Gastrocnemius medialis (tissue), 4 donors: ENCODE measurements at regions not wholly inside any gene's neighbourhood (a gene's known extent, or its start where the extent isn't known, plus 50 kb on each side); places are given as distances from the start of the nearest gene placed in this dataset.
"Not testable (repeated sequence)": the region's sequence is repeated elsewhere in the genome, so short reads cannot be mapped to it uniquely, and the experiment has no call there.

Source experiments
- ATAC-seq, 2 donors: fragments of 150-250 bp; one replicate each; pipeline ENCODE4 v1.9.1; 2016
- DNase-seq, 2 donors: peaks; one replicate each; pipeline ENCODE4 v3.0.0-alpha.2; 2019
- H3K27ac ChIP-seq, 4 donors: fragments of 200-600 bp; sonication (generic); 1 replicate in 1 of 4; 2 replicates in 3 of 4; pipeline ENCODE4 v1.5.1; 2016 to 2018; ENCODE audit warnings: mild to moderate bottlenecking in 2 of 4, moderate library complexity in 1 of 4
- H3K27me3 ChIP-seq, 3 donors: fragments of 200-600 bp; sonication (generic) in 2 of 3; 1 replicate in 1 of 3; 2 replicates in 2 of 3; pipeline versions ENCODE4 v1.5.1 to v1.6.0; 2016 to 2019; ENCODE audit warnings: mild to moderate bottlenecking in 1 of 3, moderate library complexity in 1 of 3
- H3K36me3 ChIP-seq, 2 donors: fragments of 200-600 bp; sonication (generic) in 1 of 2; one replicate each; pipeline ENCODE4 v1.5.1; 2017 to 2018
- H3K4me1 ChIP-seq, 2 donors: fragments of 200-600 bp; sonication (generic) in 1 of 2; one replicate each; pipeline ENCODE4 v1.5.1; 2016 to 2017; ENCODE audit warnings: mild to moderate bottlenecking in 2 of 2
- H3K4me3 ChIP-seq, 4 donors: fragments of 200-600 bp; sonication (generic) in 3 of 4; 1 replicate in 1 of 4; 2 replicates in 3 of 4; pipeline ENCODE4 v1.5.1; 2016 to 2019; ENCODE audit warnings: mild to moderate bottlenecking in 2 of 4
- H3K9me3 ChIP-seq, 3 donors: fragments of 200-600 bp; sonication (generic) in 2 of 3; 1 replicate in 1 of 3; 2 replicates in 2 of 3; pipeline ENCODE4 v1.5.1; 2016 to 2019
- POLR2A ChIP-seq, 2 donors: fragments of 450-650 bp; IDR thresholded peaks; one replicate each; pipeline ENCODE4 v1.6.1; 2017; ENCODE audit warnings: antibody characterized with exemption in 2 of 2, mild to moderate bottlenecking in 2 of 2, moderate library complexity in 2 of 2
- in situ Hi-C, 4 donors: fragments of 200-750 bp; cut with MboI; loops; one replicate each; pipeline versions ENCODE4 v1.15.0 to v1.8.0; 2017; ENCODE audit warnings: low sequenced_read_pairs in 4 of 4
- intact Hi-C: fragments of 100-400 bp; cut with DNase I; formaldehyde crosslinking; loops from one replicate; pipeline ENCODE4 v1.15.1; 2023; ENCODE audit warnings: low total_unique reads
- TF ChIP-seq, protein P1 (sequence below), 5 experiments: fragments of 450-650 bp in 3 of 5; fragments of 200-600 bp in 2 of 5; sonication (generic) in 2 of 5; IDR thresholded peaks in 4 of 5; conservative IDR thresholded peaks in 1 of 5; 1 replicate in 4 of 5; 2 replicates in 1 of 5; pipeline ENCODE4 v1.5.1; 2016 to 2019; ENCODE audit warnings: antibody characterized with exemption in 5 of 5, mild to moderate bottlenecking in 3 of 5, moderate library complexity in 3 of 5

DNA sequence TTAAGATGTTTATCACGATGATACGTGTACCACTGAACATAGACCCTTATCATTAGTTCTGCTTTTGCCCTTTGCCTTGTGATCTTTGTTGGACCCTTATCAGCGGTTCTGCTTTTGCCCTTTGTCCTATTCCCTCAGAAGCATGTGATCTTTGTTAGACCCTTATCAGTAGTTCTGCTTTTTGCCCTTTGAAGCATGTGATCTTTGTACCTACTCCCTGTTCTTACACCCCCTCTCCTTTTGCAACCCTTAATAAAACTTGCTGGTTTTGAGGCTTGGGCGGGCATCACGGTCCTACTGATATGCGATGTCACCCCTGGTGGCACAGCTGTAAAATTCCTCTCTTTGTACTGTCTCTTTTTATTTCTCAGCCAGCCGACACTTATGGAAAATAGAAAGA, 117.0 kb downstream of the SDHAF3 start:
- H3K9me3 ChIP-seq, H3K27me3 ChIP-seq, H3K4me1 ChIP-seq, in situ Hi-C loops, H3K27ac ChIP-seq, intact Hi-C loops, ATAC-seq, H3K4me3 ChIP-seq, H3K36me3 ChIP-seq, DNase-seq: not testable (repeated sequence)

DNA sequence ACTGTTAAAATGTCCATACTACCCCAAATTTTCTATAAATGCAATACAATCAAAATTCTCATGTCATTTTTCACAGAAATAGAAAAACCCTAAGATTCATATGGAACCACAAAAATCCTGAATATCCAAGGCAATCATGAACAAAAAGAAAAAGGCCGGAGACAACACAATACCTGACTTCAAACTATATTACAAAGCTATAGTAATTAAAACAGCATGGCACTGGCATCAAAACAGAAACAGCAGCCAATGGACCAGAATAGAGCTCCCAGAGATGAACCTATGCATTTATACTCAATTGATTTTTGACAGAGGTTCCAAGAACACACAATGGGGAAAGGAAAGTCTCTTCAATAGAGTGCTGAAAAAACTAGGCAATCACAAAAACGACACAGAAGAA, 128.8 kb downstream of the SDHAF3 start:
- Histone ChIP-seq H3K36me3 (no peaks in the 10 kb centered on the region), H3K4me3 (no peak overlapping the region), H3K9me3 (peaks cover 0 to 4% (median 0%) of the 10 kb centered on the region in 3 donors), H3K4me1 (no peaks in the 10 kb centered on the region), H3K27ac (no peak overlapping the region), H3K27me3 (no peaks in the 10 kb centered on the region)
- TF ChIP-seq, protein P1, sequence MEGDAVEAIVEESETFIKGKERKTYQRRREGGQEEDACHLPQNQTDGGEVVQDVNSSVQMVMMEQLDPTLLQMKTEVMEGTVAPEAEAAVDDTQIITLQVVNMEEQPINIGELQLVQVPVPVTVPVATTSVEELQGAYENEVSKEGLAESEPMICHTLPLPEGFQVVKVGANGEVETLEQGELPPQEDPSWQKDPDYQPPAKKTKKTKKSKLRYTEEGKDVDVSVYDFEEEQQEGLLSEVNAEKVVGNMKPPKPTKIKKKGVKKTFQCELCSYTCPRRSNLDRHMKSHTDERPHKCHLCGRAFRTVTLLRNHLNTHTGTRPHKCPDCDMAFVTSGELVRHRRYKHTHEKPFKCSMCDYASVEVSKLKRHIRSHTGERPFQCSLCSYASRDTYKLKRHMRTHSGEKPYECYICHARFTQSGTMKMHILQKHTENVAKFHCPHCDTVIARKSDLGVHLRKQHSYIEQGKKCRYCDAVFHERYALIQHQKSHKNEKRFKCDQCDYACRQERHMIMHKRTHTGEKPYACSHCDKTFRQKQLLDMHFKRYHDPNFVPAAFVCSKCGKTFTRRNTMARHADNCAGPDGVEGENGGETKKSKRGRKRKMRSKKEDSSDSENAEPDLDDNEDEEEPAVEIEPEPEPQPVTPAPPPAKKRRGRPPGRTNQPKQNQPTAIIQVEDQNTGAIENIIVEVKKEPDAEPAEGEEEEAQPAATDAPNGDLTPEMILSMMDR (IDR thresholded peaks at IDR 0.05 in 4 of 5, conservative IDR thresholded peaks at IDR 0.05 in 1 of 5), result no peak
- no peak for TF ChIP-seq POLR2A (IDR thresholded peaks at IDR 0.05)
- ATAC-seq (no peak), DNase-seq (no peak)
- intact Hi-C loops, result no loop called here
- in situ Hi-C loops, result no loop called here

GRCh38 chr7:97258187-97258586, 140.7 kb downstream of the SDHAF3 start:
- H3K9me3 ChIP-seq, ATAC-seq, H3K4me3 ChIP-seq, H3K27ac ChIP-seq, in situ Hi-C loops, DNase-seq, H3K4me1 ChIP-seq, intact Hi-C loops, H3K36me3 ChIP-seq, H3K27me3 ChIP-seq: not testable (repeated sequence)

DNA sequence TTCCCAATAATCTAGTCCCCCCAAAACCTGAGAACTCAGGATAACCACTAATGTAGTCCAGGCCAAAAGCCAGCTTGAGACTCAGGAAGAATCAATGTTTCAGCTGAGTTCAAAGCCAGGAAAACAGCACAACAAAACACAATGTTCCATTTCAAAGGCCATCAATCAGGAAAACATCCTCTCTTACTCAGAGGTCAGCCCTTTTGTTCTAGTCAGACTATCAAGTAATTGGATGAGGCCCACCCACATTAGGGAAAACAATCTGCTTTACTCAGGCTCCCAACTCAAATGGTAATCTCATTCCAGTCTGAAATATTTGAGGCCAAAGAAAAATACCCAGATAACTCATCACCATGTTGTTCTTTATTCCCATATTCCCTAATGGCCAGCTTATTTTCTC, 152.2 kb downstream of the SDHAF3 start:
- in situ Hi-C loops (no loop called here), intact Hi-C loops (no loop called here)
- no peaks in the 10 kb centered on the region for H3K4me1 ChIP-seq
- DNase-seq (no peak), ATAC-seq (no peak)
- H3K9me3 ChIP-seq, result no peaks in the 10 kb centered on the region
- no peak overlapping the region for H3K27ac ChIP-seq
- TF ChIP-seq, protein P1 (IDR thresholded peaks at IDR 0.05 in 4 of 5, conservative IDR thresholded peaks at IDR 0.05 in 1 of 5), result no peak
- TF ChIP-seq POLR2A (IDR thresholded peaks at IDR 0.05), result no peak
- H3K27me3 ChIP-seq, result no peaks in the 10 kb centered on the region
- H3K4me3 ChIP-seq, result no peak overlapping the region
- H3K36me3 ChIP-seq, result no peaks in the 10 kb centered on the region

DNA sequence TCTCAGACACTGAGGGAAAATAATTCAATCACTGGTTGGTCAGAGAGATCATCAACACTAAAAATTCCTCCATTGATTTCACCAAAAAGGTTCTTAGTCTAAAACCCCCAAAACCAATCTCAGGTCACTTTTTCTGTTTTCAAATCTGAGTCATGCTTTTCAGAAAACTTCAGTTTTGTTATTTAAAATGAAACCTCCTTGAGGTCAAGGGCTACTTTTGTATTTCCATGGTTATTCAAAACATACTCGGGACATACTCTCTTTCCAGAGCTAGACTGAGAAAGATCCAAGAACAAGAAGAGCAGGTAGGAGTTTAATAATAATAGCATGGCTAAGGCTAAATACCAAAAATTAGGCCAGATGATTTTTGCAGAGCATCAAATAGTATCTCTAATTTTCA, 152.8 kb downstream of the SDHAF3 start:
- Histone ChIP-seq H3K27me3 (no peaks in the 10 kb centered on the region), H3K36me3 (no peaks in the 10 kb centered on the region), H3K9me3 (no peaks in the 10 kb centered on the region), H3K4me1 (no peaks in the 10 kb centered on the region), H3K27ac (no peak overlapping the region), H3K4me3 (no peak overlapping the region)
- TF ChIP-seq, protein P1 (IDR thresholded peaks at IDR 0.05 in 4 of 5, conservative IDR thresholded peaks at IDR 0.05 in 1 of 5), result no peak
- TF ChIP-seq POLR2A (IDR thresholded peaks at IDR 0.05), result no peak
- in situ Hi-C loops, result no loop called here
- DNase-seq, result no peak
- no peak for ATAC-seq
- intact Hi-C loops, result no loop called here

DNA sequence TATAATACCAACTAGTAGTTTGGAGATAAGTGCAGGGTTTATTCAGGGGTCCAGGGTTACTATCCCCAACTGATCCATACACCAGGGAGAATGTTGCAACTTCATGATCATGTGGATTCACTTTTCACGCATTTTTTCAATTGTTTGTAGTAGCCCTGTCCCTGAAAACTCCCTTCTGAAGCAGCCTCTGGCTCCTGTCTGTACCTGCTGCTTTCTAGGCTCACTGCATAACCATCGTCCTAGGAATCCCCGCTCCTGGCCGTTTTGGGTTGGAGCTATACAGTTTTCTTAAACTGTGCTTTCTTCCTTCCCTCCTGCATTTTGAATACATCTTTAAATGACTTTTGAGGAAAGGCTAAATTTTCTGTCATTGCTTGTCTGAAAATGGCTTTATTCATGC, 154.1 kb downstream of the SDHAF3 start:
- no peak for TF ChIP-seq POLR2A (IDR thresholded peaks at IDR 0.05)
- TF ChIP-seq, protein P1 (IDR thresholded peaks at IDR 0.05 in 4 of 5, conservative IDR thresholded peaks at IDR 0.05 in 1 of 5), result no peak
- in situ Hi-C loops (no loop called here), intact Hi-C loops (no loop called here)
- H3K27ac ChIP-seq, result no peak overlapping the region
- H3K4me1 ChIP-seq, result no peaks in the 10 kb centered on the region
- no peak for ATAC-seq
- H3K27me3 ChIP-seq, result no peaks in the 10 kb centered on the region
- no peak for DNase-seq
- no peaks in the 10 kb centered on the region for H3K36me3 ChIP-seq
- no peaks in the 10 kb centered on the region for H3K9me3 ChIP-seq
- H3K4me3 ChIP-seq, result no peak overlapping the region
